Gastroesophageal sphincter (tissue), 3 donors: ENCODE measurements at regions not wholly inside any gene's neighbourhood (a gene's known extent, or its start where the extent isn't known, plus 50 kb on each side); places are given as distances from the start of the nearest gene placed in this dataset.

Experiments
- CTCF ChIP-seq, 4 experiments: fragments of 200-600 bp in 2 of 4; fragments of 450-650 bp in 2 of 4; sonication (generic) in 1 of 4; IDR thresholded peaks; one replicate each; pipeline ENCODE4 v1.5.1; 2017 to 2019; ENCODE audit warnings: antibody characterized with exemption in 4 of 4, mild to moderate bottlenecking in 2 of 4, moderate library complexity in 2 of 4
- POLR2A ChIP-seq, 2 donors: fragments of 450-650 bp; IDR thresholded peaks; one replicate each; pipeline ENCODE4 v1.6.1; 2017; ENCODE audit warnings: antibody characterized with exemption in 2 of 2, mild to moderate bottlenecking in 2 of 2, moderate library complexity in 1 of 2
- POLR2AphosphoS5 ChIP-seq: sonication (generic); formaldehyde crosslinking; IDR thresholded peaks from one replicate; pipeline ENCODE4 v1.6.1; 2017; ENCODE audit warnings: antibody characterized with exemption

GRCh38 chr3:25181096-25181495 is 247.0 kb upstream of the RARB start:
- TF ChIP-seq CTCF (IDR thresholded peaks at IDR 0.05): no peak
- no peak for TF ChIP-seq POLR2A (IDR thresholded peaks at IDR 0.05)
- no peak for TF ChIP-seq POLR2AphosphoS5
